ENCODE measurements at regions not wholly inside any gene's neighbourhood (a gene's known extent, or its start where the extent isn't known, plus 50 kb on each side); places are given as distances from the start of the nearest gene placed in this dataset.

GRCh38 chr10:117924820-117925219 is 121.9 kb downstream of the RAB11FIP2 start:
- no peaks in the 10 kb centered on the region for H3K27me3 ChIP-seq (ENCODE audit: insufficient read depth)
- H3K9ac ChIP-seq = no peak overlapping the region
- whole genome bisulfite sequencing (ENCODE audit: low lambda C conversion rate) = 53% methylated on average over 8 of the region's 8 CpGs
- no peaks in the 10 kb centered on the region for H4K20me1 ChIP-seq (ENCODE audit: insufficient read depth)
- TF ChIP-seq PBX3 (IDR thresholded peaks at IDR 0.05) (no peak), RAD21 (IDR thresholded peaks at IDR 0.05; ENCODE audit: low read length) (no peak), RCOR1 (IDR thresholded peaks at IDR 0.05; ENCODE audit: low read length) (no peak), JUND (IDR thresholded peaks at IDR 0.05) (no peak), RFX5 (IDR thresholded peaks at IDR 0.05; ENCODE audit: low read length) (no peak), SMC3 (IDR thresholded peaks at IDR 0.05; ENCODE audit: low read depth, low read length) (no peak), CHD2 (IDR thresholded peaks at IDR 0.05; ENCODE audit: low read length, partially characterized antibody) (no peak), FOSL2 (IDR thresholded peaks at IDR 0.05; ENCODE audit: borderline replicate concordance, low read depth) (no peak), TCF12 (IDR thresholded peaks at IDR 0.05) (no peak), MAX (IDR thresholded peaks at IDR 0.05; ENCODE audit: low read depth) (no peak), MXI1 (IDR thresholded peaks at IDR 0.05; ENCODE audit: low read depth, low read length) (no peak), FOXM1 (IDR thresholded peaks at IDR 0.05; ENCODE audit: low read depth) (no peak), NRF1 (IDR thresholded peaks at IDR 0.05; ENCODE audit: low read depth, low read length) (no peak), GATA2 (CRISPR knock-in tag; IDR thresholded peaks at IDR 0.05) (no peak)
- TF ChIP-seq, protein P1, sequence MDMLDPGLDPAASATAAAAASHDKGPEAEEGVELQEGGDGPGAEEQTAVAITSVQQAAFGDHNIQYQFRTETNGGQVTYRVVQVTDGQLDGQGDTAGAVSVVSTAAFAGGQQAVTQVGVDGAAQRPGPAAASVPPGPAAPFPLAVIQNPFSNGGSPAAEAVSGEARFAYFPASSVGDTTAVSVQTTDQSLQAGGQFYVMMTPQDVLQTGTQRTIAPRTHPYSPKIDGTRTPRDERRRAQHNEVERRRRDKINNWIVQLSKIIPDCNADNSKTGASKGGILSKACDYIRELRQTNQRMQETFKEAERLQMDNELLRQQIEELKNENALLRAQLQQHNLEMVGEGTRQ (IDR thresholded peaks at IDR 0.05; ENCODE audit: borderline replicate concordance, low read depth, low read length) = no peak
- TF ChIP-seq, protein P2, sequence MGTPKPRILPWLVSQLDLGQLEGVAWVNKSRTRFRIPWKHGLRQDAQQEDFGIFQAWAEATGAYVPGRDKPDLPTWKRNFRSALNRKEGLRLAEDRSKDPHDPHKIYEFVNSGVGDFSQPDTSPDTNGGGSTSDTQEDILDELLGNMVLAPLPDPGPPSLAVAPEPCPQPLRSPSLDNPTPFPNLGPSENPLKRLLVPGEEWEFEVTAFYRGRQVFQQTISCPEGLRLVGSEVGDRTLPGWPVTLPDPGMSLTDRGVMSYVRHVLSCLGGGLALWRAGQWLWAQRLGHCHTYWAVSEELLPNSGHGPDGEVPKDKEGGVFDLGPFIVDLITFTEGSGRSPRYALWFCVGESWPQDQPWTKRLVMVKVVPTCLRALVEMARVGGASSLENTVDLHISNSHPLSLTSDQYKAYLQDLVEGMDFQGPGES (IDR thresholded peaks at IDR 0.05; ENCODE audit: low read depth, low read length) = no peak
- TF ChIP-seq, protein P3, sequence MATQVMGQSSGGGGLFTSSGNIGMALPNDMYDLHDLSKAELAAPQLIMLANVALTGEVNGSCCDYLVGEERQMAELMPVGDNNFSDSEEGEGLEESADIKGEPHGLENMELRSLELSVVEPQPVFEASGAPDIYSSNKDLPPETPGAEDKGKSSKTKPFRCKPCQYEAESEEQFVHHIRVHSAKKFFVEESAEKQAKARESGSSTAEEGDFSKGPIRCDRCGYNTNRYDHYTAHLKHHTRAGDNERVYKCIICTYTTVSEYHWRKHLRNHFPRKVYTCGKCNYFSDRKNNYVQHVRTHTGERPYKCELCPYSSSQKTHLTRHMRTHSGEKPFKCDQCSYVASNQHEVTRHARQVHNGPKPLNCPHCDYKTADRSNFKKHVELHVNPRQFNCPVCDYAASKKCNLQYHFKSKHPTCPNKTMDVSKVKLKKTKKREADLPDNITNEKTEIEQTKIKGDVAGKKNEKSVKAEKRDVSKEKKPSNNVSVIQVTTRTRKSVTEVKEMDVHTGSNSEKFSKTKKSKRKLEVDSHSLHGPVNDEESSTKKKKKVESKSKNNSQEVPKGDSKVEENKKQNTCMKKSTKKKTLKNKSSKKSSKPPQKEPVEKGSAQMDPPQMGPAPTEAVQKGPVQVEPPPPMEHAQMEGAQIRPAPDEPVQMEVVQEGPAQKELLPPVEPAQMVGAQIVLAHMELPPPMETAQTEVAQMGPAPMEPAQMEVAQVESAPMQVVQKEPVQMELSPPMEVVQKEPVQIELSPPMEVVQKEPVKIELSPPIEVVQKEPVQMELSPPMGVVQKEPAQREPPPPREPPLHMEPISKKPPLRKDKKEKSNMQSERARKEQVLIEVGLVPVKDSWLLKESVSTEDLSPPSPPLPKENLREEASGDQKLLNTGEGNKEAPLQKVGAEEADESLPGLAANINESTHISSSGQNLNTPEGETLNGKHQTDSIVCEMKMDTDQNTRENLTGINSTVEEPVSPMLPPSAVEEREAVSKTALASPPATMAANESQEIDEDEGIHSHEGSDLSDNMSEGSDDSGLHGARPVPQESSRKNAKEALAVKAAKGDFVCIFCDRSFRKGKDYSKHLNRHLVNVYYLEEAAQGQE (IDR thresholded peaks at IDR 0.05; ENCODE audit: low read depth, low read length) = no peak
- H3K4me2 ChIP-seq = no peak overlapping the region
- H3K9me3 ChIP-seq = no peaks in the 10 kb centered on the region
- ChIA-PET POLR2A (no interaction called here), CTCF (interaction anchor here (1.0 kb wide), 1 partner anchor 32 kb away, joined by 3 read pairs; no protein-coding TSS in a partner anchor)
- H3K27ac ChIP-seq (ENCODE audit: low read depth in 2 of 2, low read length in 1 of 2) = no peak overlapping the region
- H3K9me2 ChIP-seq = no peaks in the 10 kb centered on the region
- no peaks in the 10 kb centered on the region for H3K4me1 ChIP-seq (ENCODE audit: control insufficient read depth in 1 of 2, insufficient read depth in 2 of 2, low read depth in 1 of 2, low read length in 1 of 2)
- DNase-seq = no peak
- no peaks in the 10 kb centered on the region for H3K36me3 ChIP-seq (replicated peaks in 1 of 2; ENCODE audit: control insufficient read depth in 1 of 2, insufficient read depth in 2 of 2, low read length in 1 of 2)
- H2AFZ ChIP-seq (ENCODE audit: low read depth) = no peak overlapping the region
- H3F3A ChIP-seq (replicated peaks; ENCODE audit: insufficient read depth) = no peaks in the 10 kb centered on the region
- H3K79me2 ChIP-seq (ENCODE audit: insufficient read depth) = no peaks in the 10 kb centered on the region
- H3K4me3 ChIP-seq (ENCODE audit: low read depth in 2 of 2, low read length in 1 of 2) = no peak overlapping the region

Data from SK-N-SH (cell line).